ENCODE measurements at regions not wholly inside any gene's neighbourhood (a gene's known extent, or its start where the extent isn't known, plus 50 kb on each side); places are given as distances from the start of the nearest gene placed in this dataset.

DNA sequence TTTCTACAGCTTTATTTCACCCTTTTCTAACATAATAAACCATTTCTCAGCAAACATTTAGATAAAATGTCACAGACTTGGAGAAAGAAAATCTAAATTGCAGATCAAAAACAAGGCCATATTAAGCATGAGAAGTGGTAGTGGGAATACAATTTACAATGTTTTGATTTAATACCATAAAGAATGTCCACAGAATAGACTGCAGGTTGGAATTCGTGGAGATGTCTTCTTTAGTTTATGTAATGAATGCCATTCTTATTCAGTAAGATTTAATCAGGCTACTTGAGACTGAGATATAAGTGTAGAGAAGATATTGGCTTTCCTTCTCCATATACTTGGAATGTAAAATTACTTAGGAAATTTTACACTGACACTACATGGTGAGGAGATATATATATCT, 91.9 kb upstream of the ZFP42 start:
- no peaks in the 10 kb centered on the region for H3F3A ChIP-seq (ENCODE audit: insufficient read depth)
- H3K79me2 ChIP-seq (ENCODE audit: insufficient read depth, low read length), result no peaks in the 10 kb centered on the region
- H3K9me2 ChIP-seq (replicated peaks; ENCODE audit: insufficient read depth, low read length), result no peaks in the 10 kb centered on the region
- H3K9me3 ChIP-seq (ENCODE audit: insufficient read depth, low read length), result no peaks in the 10 kb centered on the region
- H3K4me2 ChIP-seq (ENCODE audit: low read depth, low read length, poor library complexity, severe bottlenecking), result no peak overlapping the region
- no peak overlapping the region for H3K27ac ChIP-seq (ENCODE audit: low read depth, low read length)
- H3K9ac ChIP-seq (ENCODE audit: low read length), result no peak overlapping the region
- TF ChIP-seq EZH2phosphoT487 (conservative IDR thresholded peaks at IDR 0.05; ENCODE audit: low read length), result no peak
- TF ChIP-seq, protein P1, sequence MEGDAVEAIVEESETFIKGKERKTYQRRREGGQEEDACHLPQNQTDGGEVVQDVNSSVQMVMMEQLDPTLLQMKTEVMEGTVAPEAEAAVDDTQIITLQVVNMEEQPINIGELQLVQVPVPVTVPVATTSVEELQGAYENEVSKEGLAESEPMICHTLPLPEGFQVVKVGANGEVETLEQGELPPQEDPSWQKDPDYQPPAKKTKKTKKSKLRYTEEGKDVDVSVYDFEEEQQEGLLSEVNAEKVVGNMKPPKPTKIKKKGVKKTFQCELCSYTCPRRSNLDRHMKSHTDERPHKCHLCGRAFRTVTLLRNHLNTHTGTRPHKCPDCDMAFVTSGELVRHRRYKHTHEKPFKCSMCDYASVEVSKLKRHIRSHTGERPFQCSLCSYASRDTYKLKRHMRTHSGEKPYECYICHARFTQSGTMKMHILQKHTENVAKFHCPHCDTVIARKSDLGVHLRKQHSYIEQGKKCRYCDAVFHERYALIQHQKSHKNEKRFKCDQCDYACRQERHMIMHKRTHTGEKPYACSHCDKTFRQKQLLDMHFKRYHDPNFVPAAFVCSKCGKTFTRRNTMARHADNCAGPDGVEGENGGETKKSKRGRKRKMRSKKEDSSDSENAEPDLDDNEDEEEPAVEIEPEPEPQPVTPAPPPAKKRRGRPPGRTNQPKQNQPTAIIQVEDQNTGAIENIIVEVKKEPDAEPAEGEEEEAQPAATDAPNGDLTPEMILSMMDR (IDR thresholded peaks at IDR 0.05; ENCODE audit: insufficient read depth, low read length, poor library complexity, severe bottlenecking), result no peak
- no peak overlapping the region for H2AFZ ChIP-seq (ENCODE audit: low read depth, low read length, severe bottlenecking)
- H3K27me3 ChIP-seq (ENCODE audit: low read length), result no peaks in the 10 kb centered on the region
- H3K4me3 ChIP-seq (ENCODE audit: insufficient read depth, low read length, poor library complexity, severe bottlenecking), result no peak overlapping the region
- H3K36me3 ChIP-seq (ENCODE audit: low read length), result no peaks in the 10 kb centered on the region
- H4K20me1 ChIP-seq (ENCODE audit: low read depth, low read length), result no peaks in the 10 kb centered on the region

DNA sequence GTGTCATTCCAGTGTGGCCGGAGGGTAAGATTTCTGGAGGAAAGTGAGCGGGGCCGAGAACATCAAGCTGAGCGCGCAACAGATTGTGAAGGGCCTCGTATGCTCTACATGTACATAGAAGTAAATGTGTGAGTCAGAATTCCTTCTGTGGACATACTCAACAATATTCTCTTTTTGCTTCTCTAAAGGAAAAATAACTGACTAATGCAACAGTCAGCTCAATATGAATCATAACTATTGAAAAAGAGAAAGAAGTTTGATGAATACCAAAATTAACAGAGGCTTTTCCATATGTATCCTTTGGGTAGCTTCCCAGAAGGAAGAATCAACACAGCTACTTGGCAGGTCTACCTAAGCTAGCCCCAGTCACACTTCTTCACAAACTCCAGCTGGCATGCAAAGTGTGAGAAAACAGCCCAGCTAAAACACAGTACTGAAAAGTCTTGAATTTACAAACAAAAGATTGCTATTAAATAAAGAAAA, 87.5 kb upstream of the ZFP42 start:
- TF ChIP-seq, protein P1 (IDR thresholded peaks at IDR 0.05; ENCODE audit: insufficient read depth, low read length, poor library complexity, severe bottlenecking), result no peak
- no peak for TF ChIP-seq EZH2phosphoT487 (conservative IDR thresholded peaks at IDR 0.05; ENCODE audit: low read length)
- Histone ChIP-seq H3K36me3 (ENCODE audit: low read length) (no peaks in the 10 kb centered on the region), H2AFZ (ENCODE audit: low read depth, low read length, severe bottlenecking) (no peak overlapping the region), H3K9me3 (ENCODE audit: insufficient read depth, low read length) (no peaks in the 10 kb centered on the region), H3K4me3 (ENCODE audit: insufficient read depth, low read length, poor library complexity, severe bottlenecking) (no peak overlapping the region), H4K20me1 (ENCODE audit: low read depth, low read length) (no peaks in the 10 kb centered on the region), H3F3A (ENCODE audit: insufficient read depth) (no peaks in the 10 kb centered on the region), H3K27ac (ENCODE audit: low read depth, low read length) (no peak overlapping the region), H3K27me3 (ENCODE audit: low read length) (no peaks in the 10 kb centered on the region), H3K9ac (ENCODE audit: low read length) (no peak overlapping the region), H3K9me2 (replicated peaks; ENCODE audit: insufficient read depth, low read length) (no peaks in the 10 kb centered on the region), H3K79me2 (ENCODE audit: insufficient read depth, low read length) (no peaks in the 10 kb centered on the region), H3K4me2 (ENCODE audit: low read depth, low read length, poor library complexity, severe bottlenecking) (no peak overlapping the region)

DNA sequence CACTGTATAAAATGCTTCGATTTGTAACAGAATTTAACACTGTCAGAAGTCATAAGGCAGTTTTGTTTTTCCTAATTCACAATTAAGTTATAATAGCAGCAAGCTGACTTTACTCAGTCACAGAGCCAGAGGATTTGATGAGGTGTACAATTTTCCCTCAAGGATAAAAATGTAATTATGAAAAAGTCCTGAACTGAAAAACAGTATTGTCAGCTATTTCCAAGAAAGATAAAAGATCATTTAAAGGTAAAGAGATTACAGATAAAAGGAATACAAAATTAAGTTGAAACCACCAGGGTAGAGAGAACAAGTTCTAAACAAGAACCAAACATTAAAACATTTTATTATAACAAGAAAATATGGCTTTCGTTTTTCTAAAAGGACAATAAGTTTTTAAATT, 86.8 kb upstream of the ZFP42 start:
- TF ChIP-seq EZH2phosphoT487 (conservative IDR thresholded peaks at IDR 0.05; ENCODE audit: low read length), result no peak
- TF ChIP-seq, protein P1 (IDR thresholded peaks at IDR 0.05; ENCODE audit: insufficient read depth, low read length, poor library complexity, severe bottlenecking), result no peak
- Histone ChIP-seq H3K9me2 (replicated peaks; ENCODE audit: insufficient read depth, low read length) (no peaks in the 10 kb centered on the region), H3F3A (ENCODE audit: insufficient read depth) (no peaks in the 10 kb centered on the region), H4K20me1 (ENCODE audit: low read depth, low read length) (no peaks in the 10 kb centered on the region), H3K9me3 (ENCODE audit: insufficient read depth, low read length) (no peaks in the 10 kb centered on the region), H3K36me3 (ENCODE audit: low read length) (no peaks in the 10 kb centered on the region), H3K4me2 (ENCODE audit: low read depth, low read length, poor library complexity, severe bottlenecking) (no peak overlapping the region), H3K4me3 (ENCODE audit: insufficient read depth, low read length, poor library complexity, severe bottlenecking) (no peak overlapping the region), H3K9ac (ENCODE audit: low read length) (no peak overlapping the region), H3K79me2 (ENCODE audit: insufficient read depth, low read length) (no peaks in the 10 kb centered on the region), H3K27me3 (ENCODE audit: low read length) (no peaks in the 10 kb centered on the region), H2AFZ (ENCODE audit: low read depth, low read length, severe bottlenecking) (no peak overlapping the region), H3K27ac (ENCODE audit: low read depth, low read length) (no peak overlapping the region)

Measured in SU-DHL-6 (cell line).